ENCODE measurements at regions not wholly inside any gene's neighbourhood (a gene's known extent, or its start where the extent isn't known, plus 50 kb on each side); places are given as distances from the start of the nearest gene placed in this dataset.

DNA sequence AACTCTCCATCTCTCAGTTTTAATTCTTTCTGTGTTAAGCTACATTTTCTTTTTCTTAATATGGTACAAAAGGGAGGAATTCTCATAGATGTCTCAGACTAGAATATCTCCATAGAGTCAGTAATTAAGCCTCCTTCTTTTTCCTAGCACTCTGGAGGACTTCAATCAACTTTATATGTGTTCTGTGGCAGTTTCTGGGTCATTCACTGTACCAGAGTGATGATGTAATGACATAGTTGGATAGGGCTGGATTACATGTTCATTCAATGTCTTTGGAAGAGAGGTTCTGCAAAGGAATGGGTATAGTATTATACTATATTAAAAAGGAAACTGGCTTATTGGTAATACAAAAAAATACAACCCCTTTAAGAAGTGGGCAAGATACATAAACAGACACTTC is 318.3 kb upstream of the OPRM1 start:
- Mint-ChIP-seq H3K36me3 (ENCODE audit: insufficient read depth in 1 of 3, low read depth in 3 of 3) (no peaks in the 10 kb centered on the region), H3K9me3 (peaks cover 0 to 4% of the 10 kb centered on the region in 2 experiments; a peak in 1 of 5 replicates), H3K27ac (no peak overlapping the region), H3K27me3 (ENCODE audit: low read depth) (no peaks in the 10 kb centered on the region), H3K4me3 (no peak overlapping the region), H3K4me1 (peaks cover 6% of the 10 kb centered on the region in 2 experiments)
- Histone ChIP-seq H3K79me2 (ENCODE audit: insufficient read depth, low read length) (no peaks in the 10 kb centered on the region), H3K4ac (ENCODE audit: low read depth, low read length) (no peak overlapping the region), H3K56ac (ENCODE audit: insufficient read length, low read depth, low read length) (no peak overlapping the region), H2BK12ac (ENCODE audit: insufficient read length, low read depth, low read length) (no peak overlapping the region), H2AK5ac (ENCODE audit: insufficient read length, low read length) (no peak overlapping the region), H3K79me1 (ENCODE audit: insufficient read depth, low read depth, low read length, poor library complexity, severe bottlenecking) (no peaks in the 10 kb centered on the region), H3K27ac (ENCODE audit: insufficient read length, low read depth, low read length) (no peak overlapping the region), H3K9me3 (ENCODE audit: control insufficient read depth, low read depth, low read length) (no peaks in the 10 kb centered on the region), H2BK15ac (ENCODE audit: low read depth, low read length) (no peak overlapping the region), H3K14ac (ENCODE audit: insufficient read depth, low read length) (no peak overlapping the region), H3K4me2 (ENCODE audit: insufficient read depth, insufficient read length, low read length) (no peak overlapping the region), H3K23ac (ENCODE audit: insufficient read length, low read depth, low read length) (no peak overlapping the region), H2AFZ (ENCODE audit: low read length) (no peak overlapping the region), H3K9ac (ENCODE audit: extremely low read depth, insufficient read length, low read length) (no peak overlapping the region), H4K8ac (replicated peaks; ENCODE audit: insufficient read length, low read depth, low read length) (no peak overlapping the region), H3K4me1 (ENCODE audit: insufficient read depth, low read length) (no peaks in the 10 kb centered on the region), H3K18ac (ENCODE audit: insufficient read length, low read depth, low read length) (no peak overlapping the region), H3K27me3 (ENCODE audit: insufficient read depth, low read length) (no peaks in the 10 kb centered on the region), H4K91ac (ENCODE audit: insufficient read length, low read depth, low read length) (no peak overlapping the region), H4K5ac (ENCODE audit: insufficient read length, low read depth, low read length) (no peak overlapping the region), H2BK5ac (ENCODE audit: insufficient read length, low read length) (no peak overlapping the region), H2BK20ac (ENCODE audit: low read depth, low read length, poor library complexity, severe bottlenecking) (no peak overlapping the region), H4K20me1 (ENCODE audit: control insufficient read depth, insufficient read depth, insufficient read length) (no peaks in the 10 kb centered on the region), H2BK120ac (ENCODE audit: low read depth, low read length, poor library complexity, severe bottlenecking) (no peak overlapping the region), H3K23me2 (ENCODE audit: insufficient read length, low read depth, low read length, poor library complexity, severe bottlenecking) (no peaks in the 10 kb centered on the region), H3T11ph (ENCODE audit: low read length) (no peak overlapping the region)
- DNase-seq = no peak
- TF ChIP-seq, protein P1, sequence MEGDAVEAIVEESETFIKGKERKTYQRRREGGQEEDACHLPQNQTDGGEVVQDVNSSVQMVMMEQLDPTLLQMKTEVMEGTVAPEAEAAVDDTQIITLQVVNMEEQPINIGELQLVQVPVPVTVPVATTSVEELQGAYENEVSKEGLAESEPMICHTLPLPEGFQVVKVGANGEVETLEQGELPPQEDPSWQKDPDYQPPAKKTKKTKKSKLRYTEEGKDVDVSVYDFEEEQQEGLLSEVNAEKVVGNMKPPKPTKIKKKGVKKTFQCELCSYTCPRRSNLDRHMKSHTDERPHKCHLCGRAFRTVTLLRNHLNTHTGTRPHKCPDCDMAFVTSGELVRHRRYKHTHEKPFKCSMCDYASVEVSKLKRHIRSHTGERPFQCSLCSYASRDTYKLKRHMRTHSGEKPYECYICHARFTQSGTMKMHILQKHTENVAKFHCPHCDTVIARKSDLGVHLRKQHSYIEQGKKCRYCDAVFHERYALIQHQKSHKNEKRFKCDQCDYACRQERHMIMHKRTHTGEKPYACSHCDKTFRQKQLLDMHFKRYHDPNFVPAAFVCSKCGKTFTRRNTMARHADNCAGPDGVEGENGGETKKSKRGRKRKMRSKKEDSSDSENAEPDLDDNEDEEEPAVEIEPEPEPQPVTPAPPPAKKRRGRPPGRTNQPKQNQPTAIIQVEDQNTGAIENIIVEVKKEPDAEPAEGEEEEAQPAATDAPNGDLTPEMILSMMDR (conservative IDR thresholded peaks at IDR 0.05) = no peak
